ENCODE measurements at regions not wholly inside any gene's neighbourhood (a gene's known extent, or its start where the extent isn't known, plus 50 kb on each side); places are given as distances from the start of the nearest gene placed in this dataset.

DNA sequence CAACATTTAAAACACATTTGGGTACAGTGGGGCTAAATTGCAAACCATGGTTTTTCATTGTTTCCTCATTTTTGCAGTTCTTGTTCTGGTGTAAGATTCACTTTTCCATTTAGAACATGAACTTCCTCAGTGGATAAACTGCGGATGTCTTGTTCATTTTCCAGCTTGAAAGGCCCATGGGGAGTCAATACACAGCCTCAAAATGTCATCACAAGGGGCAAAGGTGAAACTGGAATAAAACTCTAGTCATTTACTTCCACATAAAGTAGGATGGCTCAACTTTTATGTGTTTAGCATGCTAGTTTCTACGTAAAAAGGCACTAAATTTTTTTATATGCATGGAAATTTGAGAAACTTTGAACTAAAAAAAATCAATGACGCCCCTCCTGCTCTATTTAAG, 718.8 kb downstream of the TLR4 start:
- TF ChIP-seq SPI1 (IDR thresholded peaks at IDR 0.05; ENCODE audit: borderline replicate concordance, low read depth) (no peak), CTCF (IDR thresholded peaks at IDR 0.05; ENCODE audit: insufficient read depth, low read length) (no peak), POLR2AphosphoS5 (IDR thresholded peaks at IDR 0.05; ENCODE audit: low read depth) (no peak)
- TF ChIP-seq, protein P1, sequence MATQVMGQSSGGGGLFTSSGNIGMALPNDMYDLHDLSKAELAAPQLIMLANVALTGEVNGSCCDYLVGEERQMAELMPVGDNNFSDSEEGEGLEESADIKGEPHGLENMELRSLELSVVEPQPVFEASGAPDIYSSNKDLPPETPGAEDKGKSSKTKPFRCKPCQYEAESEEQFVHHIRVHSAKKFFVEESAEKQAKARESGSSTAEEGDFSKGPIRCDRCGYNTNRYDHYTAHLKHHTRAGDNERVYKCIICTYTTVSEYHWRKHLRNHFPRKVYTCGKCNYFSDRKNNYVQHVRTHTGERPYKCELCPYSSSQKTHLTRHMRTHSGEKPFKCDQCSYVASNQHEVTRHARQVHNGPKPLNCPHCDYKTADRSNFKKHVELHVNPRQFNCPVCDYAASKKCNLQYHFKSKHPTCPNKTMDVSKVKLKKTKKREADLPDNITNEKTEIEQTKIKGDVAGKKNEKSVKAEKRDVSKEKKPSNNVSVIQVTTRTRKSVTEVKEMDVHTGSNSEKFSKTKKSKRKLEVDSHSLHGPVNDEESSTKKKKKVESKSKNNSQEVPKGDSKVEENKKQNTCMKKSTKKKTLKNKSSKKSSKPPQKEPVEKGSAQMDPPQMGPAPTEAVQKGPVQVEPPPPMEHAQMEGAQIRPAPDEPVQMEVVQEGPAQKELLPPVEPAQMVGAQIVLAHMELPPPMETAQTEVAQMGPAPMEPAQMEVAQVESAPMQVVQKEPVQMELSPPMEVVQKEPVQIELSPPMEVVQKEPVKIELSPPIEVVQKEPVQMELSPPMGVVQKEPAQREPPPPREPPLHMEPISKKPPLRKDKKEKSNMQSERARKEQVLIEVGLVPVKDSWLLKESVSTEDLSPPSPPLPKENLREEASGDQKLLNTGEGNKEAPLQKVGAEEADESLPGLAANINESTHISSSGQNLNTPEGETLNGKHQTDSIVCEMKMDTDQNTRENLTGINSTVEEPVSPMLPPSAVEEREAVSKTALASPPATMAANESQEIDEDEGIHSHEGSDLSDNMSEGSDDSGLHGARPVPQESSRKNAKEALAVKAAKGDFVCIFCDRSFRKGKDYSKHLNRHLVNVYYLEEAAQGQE (IDR thresholded peaks at IDR 0.05; ENCODE audit: insufficient replicate concordance, low read depth), result no peak

Data from HL-60 (cell line).